ENCODE measurements at regions not wholly inside any gene's neighbourhood (a gene's known extent, or its start where the extent isn't known, plus 50 kb on each side); places are given as distances from the start of the nearest gene placed in this dataset.

DNA sequence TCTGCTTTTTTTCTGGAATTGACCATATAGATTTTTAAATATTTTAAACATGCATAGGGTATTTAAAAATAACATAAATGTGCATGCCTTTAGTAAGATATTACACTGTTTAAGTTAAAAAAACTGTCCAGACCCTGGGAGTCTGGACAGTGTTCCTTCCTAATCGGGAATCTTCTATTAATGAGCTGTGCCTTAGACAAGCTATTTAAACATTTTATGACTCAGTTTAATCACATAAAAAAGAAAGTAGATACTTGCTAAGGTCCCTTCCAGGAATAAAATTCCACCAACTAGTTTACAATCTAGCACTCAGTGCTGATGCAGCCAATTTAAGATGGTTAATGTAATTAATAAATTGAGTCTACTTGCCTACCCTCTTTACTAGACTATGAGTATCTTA, 140.4 kb upstream of the DPH6 start:
- in situ Hi-C loops (cut with MboI; ENCODE audit: low sequenced_read_pairs), result no loop called here
- H2BK120ac ChIP-seq (ENCODE audit: low read depth, low read length), result no peak overlapping the region
- no peak overlapping the region for H3K14ac ChIP-seq (replicated peaks; ENCODE audit: low read depth, low read length)
- no peak overlapping the region for H3K27ac ChIP-seq (ENCODE audit: insufficient read depth, low read length)
- no peak overlapping the region for H4K91ac ChIP-seq (ENCODE audit: insufficient read depth, low read depth, low read length)
- TF ChIP-seq BHLHE40 (IDR thresholded peaks at IDR 0.05; ENCODE audit: low read depth, low read length), result no peak
- no peak for TF ChIP-seq RCOR1 (IDR thresholded peaks at IDR 0.05; ENCODE audit: insufficient replicate concordance, low read length)
- no peaks in the 10 kb centered on the region for H3K9me3 ChIP-seq (ENCODE audit: control insufficient read depth, insufficient read depth, low read length)
- ChIA-PET POLR2A (ENCODE audit: unreplicated experiment) (interaction anchor here (0.6 kb wide), 2 partner anchors 10 to 302 kb away, joined by 3 to 4 read pairs; no protein-coding TSS in a partner anchor), CTCF (no interaction called here)
- no peak overlapping the region for H2AK5ac ChIP-seq (ENCODE audit: low read depth, low read length)
- BruUV-seq (replicated peaks), result no TSS peak
- H3K9me1 ChIP-seq (ENCODE audit: insufficient read depth, low read length), result no peaks in the 10 kb centered on the region
- no peak overlapping the region for H3K9ac ChIP-seq (ENCODE audit: low read depth, low read length)
- no peak overlapping the region for H2BK15ac ChIP-seq (ENCODE audit: low read depth, low read length)
- DNase-seq (no peak), ATAC-seq (ENCODE audit: low read depth) (no peak)
- H2AK9ac ChIP-seq (replicated peaks; ENCODE audit: low read depth, low read length, poor library complexity), result no peak overlapping the region
- no peak overlapping the region for H3K4me3 ChIP-seq (ENCODE audit: insufficient read depth, low read depth, low read length)
- peaks cover 4% of the 10 kb centered on the region for H3K4me1 ChIP-seq (ENCODE audit: control insufficient read depth, insufficient read depth, low read length)
- no peaks in the 10 kb centered on the region for H4K20me1 ChIP-seq (ENCODE audit: insufficient read depth, low read length)
- H3K18ac ChIP-seq (ENCODE audit: low read depth, low read length), result no peak overlapping the region
- no peak overlapping the region for H2BK20ac ChIP-seq (ENCODE audit: low read depth, low read length)
- no peak overlapping the region for H3K23ac ChIP-seq (ENCODE audit: low read depth, low read length)
- no peak overlapping the region for H4K5ac ChIP-seq (ENCODE audit: low read depth, low read length)
- H3K4ac ChIP-seq (ENCODE audit: low read depth, low read length), result no peak overlapping the region
- no peaks in the 10 kb centered on the region for H3K36me3 ChIP-seq (ENCODE audit: control insufficient read depth, insufficient read depth, low read length)
- no peak overlapping the region for H2BK5ac ChIP-seq (ENCODE audit: low read depth, low read length, poor library complexity, severe bottlenecking)
- no peaks in the 10 kb centered on the region for H3K79me1 ChIP-seq (ENCODE audit: low read depth in 1 of 2, low read length in 2 of 2)
- H3K27me3 ChIP-seq (ENCODE audit: control insufficient read depth, insufficient read depth, low read length), result no peaks in the 10 kb centered on the region
- intact Hi-C loops (cut with micrococcal nuclease), result no loop called here
- H2AFZ ChIP-seq (replicated peaks; ENCODE audit: low read length, poor library complexity), result no peak overlapping the region
- dilution Hi-C loops (cut with HindIII; ENCODE audit: low sequenced_read_pairs, unreplicated experiment), result no loop called here
- no CpG with 5 or more reads among the region's 1 CpG for WGBS, 2 experiments (ENCODE audit: extremely low coverage in 2 of 2, insufficient read length in 1 of 2)
- H3K56ac ChIP-seq (ENCODE audit: extremely low read depth, insufficient read depth, low read length), result no peak overlapping the region
- no peak overlapping the region for H3K4me2 ChIP-seq (ENCODE audit: low read depth, low read length)
- H4K8ac ChIP-seq (ENCODE audit: low read depth in 2 of 2, low read length in 2 of 2), result no peak overlapping the region

Data from IMR-90 (cell line).